CD8-positive, alpha-beta memory T cell (primary cell): ENCODE measurements at regions not wholly inside any gene's neighbourhood (a gene's known extent, or its start where the extent isn't known, plus 50 kb on each side); places are given as distances from the start of the nearest gene placed in this dataset.
"Not testable (repeated sequence)": the region's sequence is repeated elsewhere in the genome, so short reads cannot be mapped to it uniquely, and the experiment has no call there.

ENCODE experiments used
- CTCF ChIA-PET: fragments of 350-600 bp; sonication (Branson Sonifier 250); formaldehyde crosslinking; loops from one replicate; lab custom pipeline; 2021; ENCODE audit warnings: antibody characterized with exemption; lab: Charles Lee
- POLR2A ChIA-PET: fragments of 350-600 bp; sonication (Branson Sonifier 250); formaldehyde crosslinking; loops from one replicate; lab custom pipeline; 2021; ENCODE audit warnings: antibody characterized with exemption; lab: Charles Lee
- DNase-seq, 5 donors: peaks; one replicate each; pipeline versions ENCODE4 v3.0.0 to v3.0.0-alpha.2; 2020 to 2022; ENCODE audit warnings: mixed read lengths in 1 of 5
- H3K27ac ChIP-seq: one replicate; pipeline ENCODE4 v1.7.0; 2013; ENCODE audit warnings: low read depth, mild to moderate bottlenecking, low read length, moderate library complexity
- H3K27me3 ChIP-seq: 2 replicates; pipeline ENCODE4 v1.7.0; 2013; ENCODE audit warnings: low read length, mild to moderate bottlenecking; ENCODE audit not compliant: insufficient read depth, poor library complexity, severe bottlenecking
- H3K36me3 ChIP-seq: 2 replicates; pipeline ENCODE4 v1.7.0; 2013; ENCODE audit warnings: mild to moderate bottlenecking, low read length, moderate library complexity; ENCODE audit not compliant: insufficient read depth
- H3K4me1 ChIP-seq: 2 replicates; pipeline ENCODE4 v1.7.0; 2013; ENCODE audit warnings: mild to moderate bottlenecking, low read length, moderate library complexity; ENCODE audit not compliant: insufficient read depth
- H3K4me3 ChIP-seq: 2 replicates; pipeline ENCODE4 v1.7.0; 2013; ENCODE audit warnings: mild to moderate bottlenecking, low read length
- H3K9me3 ChIP-seq: 2 replicates; pipeline ENCODE4 v1.7.0; 2013; ENCODE audit warnings: mild to moderate bottlenecking, low read length
- H3K27ac Mint-ChIP-seq, 8 donors: one replicate each; pipeline ENCODE4 v1.8.0; 2020 to 2021; ENCODE audit warnings: mixed read lengths in 8 of 8, mild to moderate bottlenecking in 6 of 8, inconsistent platforms in 3 of 8, moderate library complexity in 3 of 8
- H3K27me3 Mint-ChIP-seq, 2 donors: one replicate each; pipeline ENCODE4 v1.8.0; 2020 to 2021; ENCODE audit warnings: mixed read lengths in 2 of 2, mild to moderate bottlenecking in 1 of 2, moderate library complexity in 1 of 2
- H3K36me3 Mint-ChIP-seq, 3 donors: one replicate each; pipeline ENCODE4 v1.8.0; 2020 to 2021; ENCODE audit warnings: mixed read lengths in 3 of 3, inconsistent platforms in 1 of 3, mild to moderate bottlenecking in 1 of 3
- H3K4me1 Mint-ChIP-seq, 3 donors: one replicate each; pipeline ENCODE4 v1.8.0; 2020 to 2021; ENCODE audit warnings: mixed read lengths in 3 of 3, inconsistent platforms in 1 of 3, mild to moderate bottlenecking in 1 of 3
- H3K4me3 Mint-ChIP-seq, 7 donors: one replicate each; pipeline ENCODE4 v1.8.0; 2020 to 2021; ENCODE audit warnings: mixed read lengths in 7 of 7, mild to moderate bottlenecking in 6 of 7, moderate library complexity in 4 of 7, inconsistent platforms in 2 of 7
- H3K9me3 Mint-ChIP-seq, 5 donors: one replicate each; pipeline ENCODE4 v1.8.0; 2020 to 2022; ENCODE audit warnings: mixed read lengths in 5 of 5, mild to moderate bottlenecking in 3 of 5, moderate library complexity in 2 of 5, inconsistent platforms in 1 of 5

- H3K4me3 ChIP-seq, H3K36me3 ChIP-seq, H3K36me3 Mint-ChIP-seq, H3K4me1 ChIP-seq, H3K4me3 Mint-ChIP-seq, CTCF ChIA-PET, H3K9me3 Mint-ChIP-seq, H3K4me1 Mint-ChIP-seq, POLR2A ChIA-PET, H3K27ac ChIP-seq, H3K27me3 ChIP-seq, DNase-seq, H3K9me3 ChIP-seq, H3K27ac Mint-ChIP-seq, H3K27me3 Mint-ChIP-seq: not testable (repeated sequence)
Measured at GRCh38 chr2:97431169-97431725, 158.4 kb downstream of the ANKRD36B start.

- DNase-seq, H3K4me1 Mint-ChIP-seq, H3K4me1 ChIP-seq, H3K27me3 ChIP-seq, H3K4me3 ChIP-seq, H3K36me3 Mint-ChIP-seq, CTCF ChIA-PET, H3K27ac Mint-ChIP-seq, H3K27ac ChIP-seq, POLR2A ChIA-PET, H3K4me3 Mint-ChIP-seq, H3K27me3 Mint-ChIP-seq, H3K9me3 Mint-ChIP-seq, H3K36me3 ChIP-seq, H3K9me3 ChIP-seq: not testable (repeated sequence)
Measured at GRCh38 chr2:97422376-97422775, 167.3 kb downstream of the ANKRD36B start.

GRCh38 chr2:97406340-97406739, 183.3 kb downstream of the ANKRD36B start:
- CTCF ChIA-PET, result not testable (repeated sequence)

GRCh38 chr2:97405172-97405737, 184.4 kb downstream of the ANKRD36B start:
- H3K27me3 ChIP-seq, H3K4me3 ChIP-seq, H3K9me3 Mint-ChIP-seq, H3K36me3 Mint-ChIP-seq, H3K27ac Mint-ChIP-seq, POLR2A ChIA-PET, H3K36me3 ChIP-seq, H3K4me1 Mint-ChIP-seq, H3K27me3 Mint-ChIP-seq, H3K4me3 Mint-ChIP-seq, CTCF ChIA-PET, H3K4me1 ChIP-seq, DNase-seq, H3K27ac ChIP-seq, H3K9me3 ChIP-seq: not testable (repeated sequence)

More at GRCh38 chr2:97406340-97406739, 183.3 kb downstream of the ANKRD36B start:
- H3K9me3 Mint-ChIP-seq, H3K36me3 ChIP-seq, H3K4me1 ChIP-seq, H3K27ac ChIP-seq, H3K36me3 Mint-ChIP-seq, H3K4me1 Mint-ChIP-seq, H3K4me3 ChIP-seq, H3K27me3 Mint-ChIP-seq, H3K4me3 Mint-ChIP-seq, DNase-seq, H3K9me3 ChIP-seq, H3K27ac Mint-ChIP-seq, POLR2A ChIA-PET, H3K27me3 ChIP-seq: not testable (repeated sequence)

- H3K27ac ChIP-seq, H3K4me3 ChIP-seq, POLR2A ChIA-PET, H3K27ac Mint-ChIP-seq, H3K4me1 ChIP-seq, H3K4me1 Mint-ChIP-seq, H3K27me3 Mint-ChIP-seq, H3K9me3 Mint-ChIP-seq, H3K27me3 ChIP-seq, H3K36me3 ChIP-seq, H3K9me3 ChIP-seq, DNase-seq, H3K4me3 Mint-ChIP-seq, H3K36me3 Mint-ChIP-seq, CTCF ChIA-PET: not testable (repeated sequence)
Measured at GRCh38 chr2:97402678-97403077, 187.0 kb downstream of the ANKRD36B start.

- H3K4me3 ChIP-seq, H3K9me3 Mint-ChIP-seq, H3K27me3 Mint-ChIP-seq, H3K36me3 ChIP-seq, H3K4me3 Mint-ChIP-seq, H3K36me3 Mint-ChIP-seq, DNase-seq, H3K9me3 ChIP-seq, H3K27me3 ChIP-seq, CTCF ChIA-PET, POLR2A ChIA-PET, H3K27ac ChIP-seq, H3K4me1 Mint-ChIP-seq, H3K27ac Mint-ChIP-seq, H3K4me1 ChIP-seq: not testable (repeated sequence)
Measured at GRCh38 chr2:97395691-97396090, 194.0 kb downstream of the ANKRD36B start.

- H3K27me3 ChIP-seq, H3K27me3 Mint-ChIP-seq, H3K27ac Mint-ChIP-seq, DNase-seq, H3K27ac ChIP-seq, H3K4me3 Mint-ChIP-seq, H3K4me1 ChIP-seq, H3K4me3 ChIP-seq, POLR2A ChIA-PET, CTCF ChIA-PET, H3K9me3 Mint-ChIP-seq, H3K9me3 ChIP-seq, H3K36me3 ChIP-seq, H3K36me3 Mint-ChIP-seq, H3K4me1 Mint-ChIP-seq: not testable (repeated sequence)
Measured at GRCh38 chr2:97385803-97386202, 203.9 kb downstream of the ANKRD36B start.

- H3K4me1 ChIP-seq, H3K4me3 ChIP-seq, H3K4me3 Mint-ChIP-seq, DNase-seq, H3K27ac ChIP-seq, POLR2A ChIA-PET, H3K27me3 ChIP-seq, H3K27ac Mint-ChIP-seq, CTCF ChIA-PET, H3K9me3 ChIP-seq, H3K36me3 ChIP-seq, H3K36me3 Mint-ChIP-seq, H3K9me3 Mint-ChIP-seq, H3K27me3 Mint-ChIP-seq, H3K4me1 Mint-ChIP-seq: not testable (repeated sequence)
Measured at GRCh38 chr2:97375913-97376312, 213.8 kb downstream of the ANKRD36B start.

GRCh38 chr2:97374426-97374825, 215.3 kb downstream of the ANKRD36B start:
- H3K4me3 Mint-ChIP-seq, H3K27me3 ChIP-seq, H3K4me1 Mint-ChIP-seq, H3K4me3 ChIP-seq, H3K27ac ChIP-seq, POLR2A ChIA-PET, H3K36me3 ChIP-seq, H3K27ac Mint-ChIP-seq, H3K9me3 ChIP-seq, CTCF ChIA-PET, H3K4me1 ChIP-seq, H3K9me3 Mint-ChIP-seq, DNase-seq, H3K27me3 Mint-ChIP-seq, H3K36me3 Mint-ChIP-seq: not testable (repeated sequence)
